Heart left ventricle (tissue), 13 donors: ENCODE measurements at regions not wholly inside any gene's neighbourhood (a gene's known extent, or its start where the extent isn't known, plus 50 kb on each side); places are given as distances from the start of the nearest gene placed in this dataset.

Source experiments
- POLR2A ChIP-seq, 2 donors: fragments of 450-650 bp; IDR thresholded peaks; one replicate each; pipeline ENCODE4 v1.6.1; 2017; ENCODE audit warnings: antibody characterized with exemption in 2 of 2, mild to moderate bottlenecking in 2 of 2, moderate library complexity in 2 of 2
- TF ChIP-seq, protein P1 (sequence below), 12 donors: fragments of 200-600 bp; sonication (generic) in 4 of 12; IDR thresholded peaks; one replicate each; pipeline versions ENCODE4 v1.5.0 to v1.8.0; 2018 to 2022; ENCODE audit warnings: antibody characterized with exemption in 12 of 12, mild to moderate bottlenecking in 5 of 12
- donor health status: ischemic (EF 13 %, LVEDD 7.1; RV severe dilation, severe dysfunction).
- donor health status: DM: no; HTN: yes; CAD: no.
- donor health status: DM: no; HTN: no; CAD: no.
- donor health status: ischemic (EF 25% LVEDD 6.9; RV normal size, moderate dysfunction).
- donor health status: ischemic (EF 25% LVEDD 5.7; RV mildly dilated, moderate dysfunction).
- donor health status: ischemic (EF 35%, LVEDD 5.7; RV mildly dilated, moderate dysfunction).
- donor health status: nonischemic (EF 11% LVEDD 7.7; RV severe dilation, severe dysfunction).
- donor health status: DM: yes; HTN: yes; CAD: no.
- donor health status: PGD.
- donor health status: ischemic (EF 29% LVEDD 5.4; RV normal size, mild dysfunction).
- donor health status: nonischemic (EF 23%, LVEDD 6.1; RV moderate dilation, normal function).

DNA sequence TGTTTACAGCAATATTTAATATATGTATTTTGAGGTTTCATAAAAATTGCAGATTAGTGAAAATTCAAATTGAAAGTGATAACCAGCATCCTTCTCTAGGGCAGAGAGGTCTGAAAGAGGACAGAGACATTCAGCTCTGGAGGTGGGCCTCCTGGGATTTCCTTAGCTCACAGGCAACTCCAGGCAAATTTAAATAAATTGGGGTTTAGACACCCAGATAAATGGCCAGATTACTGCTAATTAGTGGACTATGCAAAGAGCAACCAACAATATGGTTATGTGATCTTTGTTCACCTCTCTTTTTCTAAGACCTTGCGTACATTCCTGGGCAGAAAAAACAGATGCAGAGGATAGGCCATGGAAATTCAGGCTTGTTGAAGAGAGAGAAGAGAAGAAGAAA lies 1282.8 kb upstream of the ACVR2A start:
- TF ChIP-seq POLR2A (IDR thresholded peaks at IDR 0.05): no peak
- TF ChIP-seq, protein P1, sequence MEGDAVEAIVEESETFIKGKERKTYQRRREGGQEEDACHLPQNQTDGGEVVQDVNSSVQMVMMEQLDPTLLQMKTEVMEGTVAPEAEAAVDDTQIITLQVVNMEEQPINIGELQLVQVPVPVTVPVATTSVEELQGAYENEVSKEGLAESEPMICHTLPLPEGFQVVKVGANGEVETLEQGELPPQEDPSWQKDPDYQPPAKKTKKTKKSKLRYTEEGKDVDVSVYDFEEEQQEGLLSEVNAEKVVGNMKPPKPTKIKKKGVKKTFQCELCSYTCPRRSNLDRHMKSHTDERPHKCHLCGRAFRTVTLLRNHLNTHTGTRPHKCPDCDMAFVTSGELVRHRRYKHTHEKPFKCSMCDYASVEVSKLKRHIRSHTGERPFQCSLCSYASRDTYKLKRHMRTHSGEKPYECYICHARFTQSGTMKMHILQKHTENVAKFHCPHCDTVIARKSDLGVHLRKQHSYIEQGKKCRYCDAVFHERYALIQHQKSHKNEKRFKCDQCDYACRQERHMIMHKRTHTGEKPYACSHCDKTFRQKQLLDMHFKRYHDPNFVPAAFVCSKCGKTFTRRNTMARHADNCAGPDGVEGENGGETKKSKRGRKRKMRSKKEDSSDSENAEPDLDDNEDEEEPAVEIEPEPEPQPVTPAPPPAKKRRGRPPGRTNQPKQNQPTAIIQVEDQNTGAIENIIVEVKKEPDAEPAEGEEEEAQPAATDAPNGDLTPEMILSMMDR (IDR thresholded peaks at IDR 0.05): no peak
